K562 (cell line): ENCODE measurements at regions not wholly inside any gene's neighbourhood (a gene's known extent, or its start where the extent isn't known, plus 50 kb on each side); places are given as distances from the start of the nearest gene placed in this dataset.

Experiments used
- ATAC-seq: fragments of 200-7000 bp; cut with Tn5 transposase; 3 replicates; pipeline ENCODE4 v1.9.1; 2020; ENCODE audit warnings: moderate library complexity
- BruUV-seq: library from RNA; stranded (reverse); fragments of 400-500 nt; replicated peaks from 2 replicates; lab custom pipeline; 2021; lab: Mats Ljungman, UMichigan
- CTCF ChIA-PET: fragments of 300-600 bp; formaldehyde crosslinking; extraction: SDS; loops from one replicate; lab custom pipeline; 2021; ENCODE audit warnings: low intra/inter-chr PET ratio; lab: Yijun Ruan, JAX
- POLR2A ChIA-PET: fragments of 300-600, 350-650 bp; sonication (Branson Sonifier 250); formaldehyde crosslinking; extraction: SDS; loops from one replicate; lab custom pipeline; 2021; ENCODE audit warnings: antibody characterized with exemption, inconsistent platforms; lab: Yijun Ruan, JAX
- DNase-seq, 4 experiments: peaks; one replicate each; pipeline versions ENCODE4 v3.0.0 to v3.0.0-alpha.2; 2011 to 2018; ENCODE audit warnings: low spot score in 3 of 4, mixed read lengths in 3 of 4; ENCODE audit errors: extremely low read depth in 1 of 4
- FAIRE-seq: peaks from 2 replicates; lab custom pipeline; 2011; peaks lifted over from hg19 to GRCh38; lab: Jason Lieb, UNC
- H2AFZ ChIP-seq: 2 replicates; pipeline ENCODE4 v1.6.0; 2011; ENCODE audit warnings: low read depth, low read length, control low read depth, inconsistent platforms
- H3K27ac ChIP-seq: fragments of 200-600 bp; 3 replicates; pipeline ENCODE4 v1.8.0; 2011; ENCODE audit warnings: low read depth, mild to moderate bottlenecking, control low read depth, inconsistent platforms, low read length, moderate library complexity, mixed read lengths; ENCODE audit errors: extremely low read depth
- H3K27me3 ChIP-seq, 2 experiments: fragments of 300-600 bp in 1 of 2; 2 replicates in 1 of 2; 3 replicates in 1 of 2; pipeline versions ENCODE4 v1.6.0 to v1.8.0; 2011; ENCODE audit warnings: inconsistent platforms in 2 of 2, low read length in 2 of 2, mild to moderate bottlenecking in 1 of 2, mixed read lengths in 1 of 2, moderate library complexity in 1 of 2; ENCODE audit not compliant: control insufficient read depth in 2 of 2, insufficient read depth in 2 of 2
- H3K36me3 ChIP-seq: fragments of 300-600 bp; 3 replicates; pipeline ENCODE4 v1.8.0; 2011; ENCODE audit warnings: mild to moderate bottlenecking, low read length, inconsistent platforms; ENCODE audit not compliant: control insufficient read depth, insufficient read depth
- H3K4me1 ChIP-seq, 2 experiments: fragments of 200-600 bp in 1 of 2; replicated peaks in 1 of 2; 2 replicates in 1 of 2; 3 replicates in 1 of 2; pipeline versions ENCODE4 v1.5.1 to v1.8.0; 2011; ENCODE audit warnings: inconsistent platforms in 2 of 2, low read length in 2 of 2, mild to moderate bottlenecking in 1 of 2, mixed read lengths in 1 of 2, moderate library complexity in 1 of 2; ENCODE audit not compliant: control insufficient read depth in 2 of 2, insufficient read depth in 2 of 2
- H3K4me2 ChIP-seq: 2 replicates; pipeline ENCODE4 v1.6.1; 2011; ENCODE audit warnings: low read length, control low read depth, inconsistent platforms, mixed read lengths; ENCODE audit not compliant: insufficient read depth
- H3K4me3 ChIP-seq: fragments of 200-600 bp; sonication (generic), shearing (Covaris generic); 2 replicates; pipeline ENCODE4 v1.5.1; 2016; ENCODE audit warnings: control low read depth, inconsistent platforms
- H3K79me2 ChIP-seq: fragments of 200-600 bp; 3 replicates; pipeline ENCODE4 v1.8.0; 2011; ENCODE audit warnings: low read length, inconsistent platforms; ENCODE audit not compliant: control insufficient read depth, insufficient read depth
- H3K9ac ChIP-seq, 2 experiments: 2 replicates each; pipeline versions ENCODE4 v1.6.0 to v1.6.1; 2011; ENCODE audit warnings: low read depth in 2 of 2, low read length in 2 of 2, control low read depth in 1 of 2, inconsistent platforms in 1 of 2, mild to moderate bottlenecking in 1 of 2, mixed read lengths in 1 of 2; ENCODE audit not compliant: insufficient read depth in 1 of 2
- H3K9me1 ChIP-seq: one replicate; pipeline ENCODE4 v1.6.0; 2011; ENCODE audit warnings: inconsistent platforms, mild to moderate bottlenecking, low read length, moderate library complexity; ENCODE audit not compliant: control insufficient read depth, insufficient read depth
- H3K9me3 ChIP-seq: replicated peaks from 2 replicates; pipeline ENCODE4 v1.5.1; 2011; ENCODE audit warnings: low read depth, low read length, inconsistent platforms; ENCODE audit not compliant: control insufficient read depth, insufficient read depth
- H4K20me1 ChIP-seq: replicated peaks from 2 replicates; pipeline ENCODE4 v1.6.1; 2011; ENCODE audit warnings: low read length, inconsistent platforms, mixed read lengths; ENCODE audit not compliant: control insufficient read depth, insufficient read depth
- CBFB ChIP-seq: sonication (generic); formaldehyde crosslinking; IDR thresholded peaks from 2 replicates; pipeline ENCODE4 v1.4.0; 2020; ENCODE audit warnings: mild to moderate bottlenecking, missing genetic modification reagents
- CEBPZ ChIP-seq: fragments of 150-350 bp; IDR thresholded peaks from 2 replicates; pipeline ENCODE4 v1.6.1; 2014; ENCODE audit warnings: low read depth, mild to moderate bottlenecking, low read length, borderline replicate concordance
- CLOCK ChIP-seq: fragments of 250-450 bp; sonication (Bioruptor Pico); IDR thresholded peaks from 2 replicates; pipeline ENCODE4 v1.4.0; 2020; ENCODE audit warnings: mild to moderate bottlenecking, moderate library complexity, borderline replicate concordance
- CSDE1 ChIP-seq, 2 experiments: fragments of 450-650 bp; IDR thresholded peaks; 2 replicates each; pipeline ENCODE4 v1.6.1; 2016; ENCODE audit warnings: mild to moderate bottlenecking in 1 of 2
- DMBX1 ChIP-seq: fragments of 250-450 bp; sonication (Bioruptor Pico); IDR thresholded peaks from 2 replicates; pipeline ENCODE4 v1.8.0; 2022; ENCODE audit warnings: inconsistent platforms, mild to moderate bottlenecking, moderate library complexity, borderline replicate concordance
- DPF2 ChIP-seq: fragments of 450-650 bp; IDR thresholded peaks from 2 replicates; pipeline ENCODE4 v1.6.1; 2016
- E2F1 ChIP-seq: sonication (generic); formaldehyde crosslinking; IDR thresholded peaks from 2 replicates; pipeline ENCODE4 v1.8.1; 2023; ENCODE audit warnings: mild to moderate bottlenecking, missing genetic modification reagents, moderate library complexity
- ESRRB ChIP-seq: fragments of 250-450 bp; sonication (Bioruptor Pico); IDR thresholded peaks from 2 replicates; pipeline ENCODE4 v1.5.0; 2020; ENCODE audit warnings: mild to moderate bottlenecking, moderate library complexity, borderline replicate concordance
- NBN ChIP-seq: fragments of 450-650 bp; IDR thresholded peaks from 2 replicates; pipeline ENCODE4 v1.6.1; 2016; ENCODE audit warnings: low read depth, mild to moderate bottlenecking
- PML ChIP-seq: IDR thresholded peaks from 2 replicates; pipeline ENCODE4 v1.6.1; 2012; ENCODE audit warnings: low read length, inconsistent platforms
- ZNF444 ChIP-seq: fragments of 250-450 bp; sonication (Bioruptor Pico); IDR thresholded peaks from 2 replicates; pipeline ENCODE4 v1.4.0; 2020; ENCODE audit warnings: mild to moderate bottlenecking, moderate library complexity
- ZNF561 ChIP-seq: fragments of 450-650 bp; formaldehyde crosslinking; conservative IDR thresholded peaks from 2 replicates; pipeline ENCODE4 v1.4.0; 2020; ENCODE audit warnings: mild to moderate bottlenecking, moderate library complexity
- ZNF707 ChIP-seq: fragments of 250-450 bp; sonication (Bioruptor Pico); conservative IDR thresholded peaks from 2 replicates; pipeline ENCODE4 v1.8.0; 2022; ENCODE audit warnings: inconsistent platforms, mild to moderate bottlenecking, moderate library complexity
- in situ Hi-C: fragments of 300-500 bp; cut with MboI; formaldehyde crosslinking; loops from 4 replicates; pipeline ENCODE4 v1.15.0; 2018; ENCODE audit warnings: inconsistent platforms, mixed read lengths
- intact Hi-C: fragments of 100-400 bp; cut with micrococcal nuclease; formaldehyde crosslinking; loops from 2 replicates; pipeline ENCODE4 v1.14.2; 2022
- TF ChIP-seq, protein P1 (sequence below), 2 experiments: fragments of 250-450 bp in 1 of 2; fragments of 450-650 bp in 1 of 2; sonication (Bioruptor Pico) in 1 of 2; IDR thresholded peaks; 2 replicates each; pipeline versions ENCODE4 v1.6.1 to v1.8.0; 2016 to 2021; ENCODE audit warnings: mild to moderate bottlenecking in 2 of 2, moderate library complexity in 2 of 2, missing compliant biosample characterization in 1 of 2, missing genetic modification characterization in 1 of 2

DNA sequence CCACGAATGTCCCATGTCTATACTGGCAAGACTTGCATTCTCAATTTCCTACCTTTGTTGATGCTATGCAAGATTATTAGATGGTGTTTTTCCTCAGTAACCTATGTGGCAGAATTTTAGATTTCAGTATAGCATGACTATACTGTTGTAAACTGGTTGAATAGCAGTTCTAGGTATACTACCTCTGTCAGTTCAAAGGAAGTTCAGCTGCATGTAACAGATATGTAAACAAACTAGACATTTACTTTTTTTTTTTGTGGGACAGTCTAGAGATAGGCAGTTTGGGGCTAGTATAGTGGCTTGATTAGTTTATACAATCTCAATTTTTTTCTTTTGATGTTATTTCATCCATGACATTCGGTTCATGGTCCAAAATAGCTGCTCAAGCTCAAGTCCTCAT lies 97.6 kb upstream of the GRIN3A start (continued):
- TF ChIP-seq CLOCK (CRISPR knock-in tag) (no peak), ZNF561 (CRISPR knock-in tag) (no peak), ZNF444 (CRISPR knock-in tag) (no peak)

DNA sequence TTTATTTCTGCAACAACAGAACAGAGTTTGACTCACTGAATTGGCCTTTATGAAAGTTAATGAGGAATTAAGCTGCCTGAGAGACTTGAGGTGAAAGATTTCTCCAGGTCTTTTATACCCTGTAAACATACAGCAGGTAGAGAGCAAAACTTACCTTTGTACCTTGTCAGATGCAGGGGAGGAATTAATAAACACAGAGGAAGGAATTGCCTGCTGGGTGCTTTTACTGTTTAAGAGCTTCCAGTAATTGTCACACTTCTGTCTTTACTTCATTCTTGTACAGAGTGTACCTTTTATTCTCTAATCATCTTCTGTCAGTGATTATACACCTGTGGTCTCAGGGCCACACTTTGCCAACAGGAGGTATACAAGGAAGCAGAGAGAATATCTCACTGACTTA lies 94.0 kb upstream of the GRIN3A start:
- CTCF ChIA-PET: no interaction called here
- no peak for FAIRE-seq
- no peak for DNase-seq
- Histone ChIP-seq H3K9me3 (no peaks in the 10 kb centered on the region), H3K9me1 (no peaks in the 10 kb centered on the region), H3K27me3 (no peaks in the 10 kb centered on the region), H3K4me2 (no peak overlapping the region), H3K4me1 (peaks cover 0 to 5% of the 10 kb centered on the region in 2 experiments; a peak in 1 of 5 replicates), H3K27ac (no peak overlapping the region), H2AFZ (no peak overlapping the region), H3K79me2 (no peaks in the 10 kb centered on the region), H3K4me3 (no peak overlapping the region), H3K9ac (no peak overlapping the region)
- intact Hi-C loops (no loop called here), in situ Hi-C loops (no loop called here)
- no peak for ATAC-seq
- BruUV-seq: no TSS peak
- TF ChIP-seq ZNF707 (CRISPR knock-in tag) (no peak), ESRRB (no peak), DMBX1 (no peak), E2F1 (CRISPR knock-in tag) (no peak), DPF2 (no peak), CSDE1 (IDR thresholded peaks at IDR 0.05) (no peak), NBN (no peak), PML (no peak), CEBPZ (no peak), CBFB (CRISPR knock-in tag) (no peak)
- TF ChIP-seq, protein P1, sequence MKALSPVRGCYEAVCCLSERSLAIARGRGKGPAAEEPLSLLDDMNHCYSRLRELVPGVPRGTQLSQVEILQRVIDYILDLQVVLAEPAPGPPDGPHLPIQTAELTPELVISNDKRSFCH (CRISPR knock-in tag; IDR thresholded peaks at IDR 0.05): no peak
- TF ChIP-seq, protein P1 (tag; IDR thresholded peaks at IDR 0.05): no peak
- TF ChIP-seq, all 486 proteins: peak for 0
- H4K20me1 ChIP-seq: no peaks in the 10 kb centered on the region
- no peaks in the 10 kb centered on the region for H3K36me3 ChIP-seq
- POLR2A ChIA-PET: no interaction called here
